GM12878 (cell line): ENCODE measurements at regions not wholly inside any gene's neighbourhood (a gene's known extent, or its start where the extent isn't known, plus 50 kb on each side); places are given as distances from the start of the nearest gene placed in this dataset.

Experiments used
- ATAC-seq: fragments of 200-7000 bp; cut with Tn5 transposase; 3 replicates; pipeline ENCODE4 v1.9.1; 2020; ENCODE audit warnings: mild to moderate bottlenecking, moderate library complexity
- BruUV-seq: library from RNA; stranded (reverse); fragments of 400-500 nt; replicated peaks from 2 replicates; lab custom pipeline; 2021; lab: Mats Ljungman, UMichigan
- CTCF ChIA-PET: fragments of 300-600 bp; sonication (Branson Sonifier 250); formaldehyde crosslinking; extraction: SDS; loops from one replicate; lab custom pipeline; 2021; ENCODE audit warnings: inconsistent platforms; lab: Yijun Ruan, JAX
- POLR2A ChIA-PET: fragments of 350-600 bp; formaldehyde crosslinking; extraction: SDS; loops from one replicate; lab custom pipeline; 2021; ENCODE audit warnings: inconsistent platforms; lab: Charles Lee
- RAD21 ChIA-PET: fragments of 300-600 bp; sonication (Branson Sonifier 250); formaldehyde crosslinking; loops from one replicate; lab custom pipeline; 2023; ENCODE audit warnings: antibody characterized with exemption; ENCODE audit not compliant: unreplicated experiment; lab: Charles Lee
- SMC1A ChIA-PET: fragments of 300-600 bp; sonication (Branson Sonifier 250); formaldehyde crosslinking; loops from one replicate; lab custom pipeline; 2023; ENCODE audit not compliant: unreplicated experiment, uncharacterized antibody; lab: Charles Lee
- DNase-seq: peaks from one replicate; pipeline ENCODE4 v3.0.0-alpha.2; 2011; ENCODE audit warnings: low read depth, low spot score
- FAIRE-seq: peaks from 3 replicates; lab custom pipeline; 2011; peaks lifted over from hg19 to GRCh38; lab: Jason Lieb, UNC
- H2AFZ ChIP-seq: 2 replicates; pipeline ENCODE4 v1.6.0; 2011; ENCODE audit warnings: low read depth, low read length, control low read depth; ENCODE audit not compliant: control insufficient read depth
- H3K27ac ChIP-seq: 2 replicates; pipeline ENCODE4 v1.5.1; 2011; ENCODE audit warnings: control low read depth; ENCODE audit not compliant: control insufficient read depth, insufficient read depth
- H3K27me3 ChIP-seq, 2 experiments: replicated peaks in 1 of 2; 2 replicates each; pipeline versions ENCODE4 v1.6.0 to v1.6.1; 2011; ENCODE audit warnings: low read length in 1 of 2; ENCODE audit not compliant: control insufficient read depth in 2 of 2, insufficient read depth in 2 of 2
- H3K36me3 ChIP-seq, 2 experiments: 2 replicates each; pipeline ENCODE4 v1.5.1; 2011; ENCODE audit warnings: low read length in 1 of 2; ENCODE audit not compliant: control insufficient read depth in 2 of 2, insufficient read depth in 2 of 2
- H3K4me1 ChIP-seq: 2 replicates; pipeline ENCODE4 v1.6.1; 2011; ENCODE audit warnings: mild to moderate bottlenecking, low read length, moderate library complexity, mixed read lengths; ENCODE audit not compliant: control insufficient read depth, insufficient read depth
- H3K4me2 ChIP-seq: 2 replicates; pipeline ENCODE4 v1.6.0; 2011; ENCODE audit warnings: control low read depth; ENCODE audit not compliant: control insufficient read depth, insufficient read depth
- H3K4me3 ChIP-seq: fragments of 200-600 bp; sonication (generic); 2 replicates; pipeline ENCODE4 v1.5.1; 2016
- H3K79me2 ChIP-seq: 2 replicates; pipeline ENCODE4 v1.6.0; 2011; ENCODE audit warnings: low read length; ENCODE audit not compliant: control insufficient read depth, insufficient read depth
- H3K9ac ChIP-seq: 2 replicates; pipeline ENCODE4 v1.8.0; 2011; ENCODE audit warnings: low read length, control low read depth, mixed read lengths; ENCODE audit not compliant: control insufficient read depth, insufficient read depth
- H3K9me3 ChIP-seq: replicated peaks from 3 replicates; pipeline ENCODE4 v1.5.1; 2011; ENCODE audit warnings: mild to moderate bottlenecking, low read length; ENCODE audit not compliant: control insufficient read depth, insufficient read depth
- H4K20me1 ChIP-seq: 2 replicates; pipeline ENCODE4 v1.6.0; 2011; ENCODE audit not compliant: control insufficient read depth, insufficient read depth
- E2F4 ChIP-seq: IDR thresholded peaks from 2 replicates; pipeline ENCODE4 v1.6.1; 2012; ENCODE audit warnings: low read depth, low read length, improper control_type of control experiment
- EGR1 ChIP-seq, 2 experiments: IDR thresholded peaks; 1 replicate in 1 of 2; 2 replicates in 1 of 2; pipeline ENCODE4 v1.6.1; 2011 to 2012; ENCODE audit warnings: low read depth in 2 of 2, low read length in 2 of 2, borderline replicate concordance in 1 of 2, mild to moderate bottlenecking in 1 of 2, moderate library complexity in 1 of 2
- KAT2A ChIP-seq: conservative IDR thresholded peaks from 2 replicates; pipeline ENCODE4 v1.6.1; 2011; ENCODE audit warnings: low read depth, low read length; ENCODE audit not compliant: control insufficient read depth
- MXI1 ChIP-seq: fragments of 150-350 bp; IDR thresholded peaks from 2 replicates; pipeline ENCODE4 v1.6.1; 2011; ENCODE audit warnings: low read depth, mild to moderate bottlenecking, inconsistent platforms, low read length, improper control_type of control experiment
- PKNOX1 ChIP-seq: fragments of 450-650 bp; IDR thresholded peaks from 2 replicates; pipeline ENCODE4 v1.6.1; 2016; ENCODE audit warnings: mild to moderate bottlenecking
- RAD21 ChIP-seq: IDR thresholded peaks from 2 replicates; pipeline ENCODE4 v1.6.1; 2011; ENCODE audit warnings: mild to moderate bottlenecking, low read depth, low read length, moderate library complexity; ENCODE audit not compliant: insufficient read depth
- SIX5 ChIP-seq: IDR thresholded peaks from 2 replicates; pipeline ENCODE4 v1.6.1; 2011; ENCODE audit warnings: mild to moderate bottlenecking, low read depth, low read length, moderate library complexity; ENCODE audit not compliant: severe bottlenecking
- SMARCA5 ChIP-seq: fragments of 450-650 bp; IDR thresholded peaks from 2 replicates; pipeline ENCODE4 v1.6.1; 2017; ENCODE audit warnings: mild to moderate bottlenecking
- SMC3 ChIP-seq: IDR thresholded peaks from 2 replicates; pipeline ENCODE4 v1.6.1; 2011; ENCODE audit warnings: low read length, improper control_type of control experiment, borderline replicate concordance
- TBL1XR1 ChIP-seq: IDR thresholded peaks from 2 replicates; pipeline ENCODE4 v1.6.1; 2012; ENCODE audit warnings: low read depth, low read length, improper control_type of control experiment
- ZBTB33 ChIP-seq: fragments of 450-650 bp; IDR thresholded peaks from 2 replicates; pipeline ENCODE4 v1.6.1; 2017; ENCODE audit warnings: mild to moderate bottlenecking
- ZNF592 ChIP-seq: fragments of 450-650 bp; IDR thresholded peaks from 2 replicates; pipeline ENCODE4 v1.6.1; 2017; ENCODE audit warnings: mild to moderate bottlenecking, moderate library complexity
- WGBS: methylation state at CpG from one replicate; pipeline ENCODE4 v1.1.6; 2016; ENCODE audit warnings: low lambda C conversion rate; ENCODE audit not compliant: insufficient replicate concordance, insufficient coverage; ENCODE audit errors: missing lambda C conversion rate; 5-methylcytosine and 5-hydroxymethylcytosine counted together
- in situ Hi-C: fragments of 300-500 bp; cut with MboI; formaldehyde crosslinking; loops from 9 replicates; pipeline ENCODE4 v1.14.3; 2018; ENCODE audit warnings: mixed read lengths
- intact Hi-C: fragments of 100-400 bp; cut with micrococcal nuclease; formaldehyde crosslinking; loops from one replicate; pipeline ENCODE4 v1.14.2; 2022; ENCODE audit not compliant: unreplicated experiment

- in situ Hi-C loops, result no loop called here
- Histone ChIP-seq H3K27ac (no peak overlapping the region), H3K9ac (no peak overlapping the region), H4K20me1 (no peaks in the 10 kb centered on the region), H3K79me2 (no peaks in the 10 kb centered on the region), H3K36me3 (no peaks in the 10 kb centered on the region), H3K4me2 (no peak overlapping the region), H3K4me1 (no peaks in the 10 kb centered on the region), H2AFZ (no peak overlapping the region), H3K9me3 (no peaks in the 10 kb centered on the region), H3K27me3 (0 out of 4 replicates have a peak, but pooled peaks cover 0 to 3% of the 10 kb centered on the region in 2 experiments), H3K4me3 (no peak overlapping the region)
- ChIA-PET CTCF (interaction anchor here (0.6 to 3.7 kb wide), 20 partner anchors 10 to 633 kb away, joined by 3 to 26 read pairs (median 4); no protein-coding TSS in a partner anchor), RAD21 (interaction anchor here (0.9 to 1.3 kb wide), 3 partner anchors 10 to 577 kb away, joined by 3 to 4 read pairs (median 3); no protein-coding TSS in a partner anchor), POLR2A (no interaction called here), SMC1A (interaction anchor here (1.0 kb wide), 1 partner anchor 9 kb away, joined by 4 read pairs; no protein-coding TSS in a partner anchor)
- BruUV-seq, result no TSS peak
- 18% methylated on average over 14 of the region's 14 CpGs for WGBS
- ATAC-seq (peak; percentile 96), DNase-seq (peak; percentile 16), FAIRE-seq (no peak)
- intact Hi-C loops, result loop anchor here (1.0 to 5.0 kb wide), 2 partner anchors 125 to 299 kb away; no protein-coding TSS in a partner anchor
- TF ChIP-seq E2F4, result 0 out of 2 replicates have a peak, but pooled peaks have one; percentile 17
- no peak for TF ChIP-seq EGR1 (IDR thresholded peaks at IDR 0.05; ENCODE audit: borderline replicate concordance in 1 of 2, low read depth in 2 of 2, low read length in 2 of 2)
- TF ChIP-seq RAD21, result peak; percentile 86
- TF ChIP-seq KAT2A, result no peak
- no peak for TF ChIP-seq SMARCA5
- peak; percentile 52 for TF ChIP-seq SMC3
- no peak for TF ChIP-seq SIX5
- no peak for TF ChIP-seq MXI1
- TF ChIP-seq PKNOX1, result peak; percentile 73
- no peak for TF ChIP-seq ZBTB33
- no peak for TF ChIP-seq ZNF592
- TF ChIP-seq TBL1XR1, result no peak
These were observed 57.6 kb upstream of the SLC6A11 start for GRCh38 chr3:10758304-10759037.
